ENCODE measurements at regions not wholly inside any gene's neighbourhood (a gene's known extent, or its start where the extent isn't known, plus 50 kb on each side); places are given as distances from the start of the nearest gene placed in this dataset.

- Histone ChIP-seq H3K4me1 (ENCODE audit: low read depth) (no peaks in the 10 kb centered on the region), H3K4me3 (no peak overlapping the region), H3K9me3 (no peaks in the 10 kb centered on the region), H3K36me3 (ENCODE audit: low read depth) (no peaks in the 10 kb centered on the region)
- DNase-seq: no peak
- intact Hi-C loops (cut with DNase I, micrococcal nuclease): no loop called here
- ATAC-seq: no peak
- TF ChIP-seq, protein P1, sequence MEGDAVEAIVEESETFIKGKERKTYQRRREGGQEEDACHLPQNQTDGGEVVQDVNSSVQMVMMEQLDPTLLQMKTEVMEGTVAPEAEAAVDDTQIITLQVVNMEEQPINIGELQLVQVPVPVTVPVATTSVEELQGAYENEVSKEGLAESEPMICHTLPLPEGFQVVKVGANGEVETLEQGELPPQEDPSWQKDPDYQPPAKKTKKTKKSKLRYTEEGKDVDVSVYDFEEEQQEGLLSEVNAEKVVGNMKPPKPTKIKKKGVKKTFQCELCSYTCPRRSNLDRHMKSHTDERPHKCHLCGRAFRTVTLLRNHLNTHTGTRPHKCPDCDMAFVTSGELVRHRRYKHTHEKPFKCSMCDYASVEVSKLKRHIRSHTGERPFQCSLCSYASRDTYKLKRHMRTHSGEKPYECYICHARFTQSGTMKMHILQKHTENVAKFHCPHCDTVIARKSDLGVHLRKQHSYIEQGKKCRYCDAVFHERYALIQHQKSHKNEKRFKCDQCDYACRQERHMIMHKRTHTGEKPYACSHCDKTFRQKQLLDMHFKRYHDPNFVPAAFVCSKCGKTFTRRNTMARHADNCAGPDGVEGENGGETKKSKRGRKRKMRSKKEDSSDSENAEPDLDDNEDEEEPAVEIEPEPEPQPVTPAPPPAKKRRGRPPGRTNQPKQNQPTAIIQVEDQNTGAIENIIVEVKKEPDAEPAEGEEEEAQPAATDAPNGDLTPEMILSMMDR (IDR thresholded peaks at IDR 0.05): no peak
Measured at GRCh38 chrX:115408771-115409400, 119.4 kb downstream of the LUZP4 start.

- TF ChIP-seq, protein P1 (IDR thresholded peaks at IDR 0.05): no peak
- H3K9me3 ChIP-seq: no peaks in the 10 kb centered on the region
- H3K4me3 ChIP-seq: no peak overlapping the region
- intact Hi-C loops (cut with DNase I, micrococcal nuclease): no loop called here
- H3K4me1 ChIP-seq (ENCODE audit: low read depth): no peaks in the 10 kb centered on the region
- DNase-seq (no peak), ATAC-seq (no peak)
- no peaks in the 10 kb centered on the region for H3K36me3 ChIP-seq (ENCODE audit: low read depth)
Measured at GRCh38 chrX:115409551-115409950, 120.0 kb downstream of the LUZP4 start.

GRCh38 chrX:115410731-115411428 lies 121.4 kb downstream of the LUZP4 start:
- ATAC-seq: no peak

DNA sequence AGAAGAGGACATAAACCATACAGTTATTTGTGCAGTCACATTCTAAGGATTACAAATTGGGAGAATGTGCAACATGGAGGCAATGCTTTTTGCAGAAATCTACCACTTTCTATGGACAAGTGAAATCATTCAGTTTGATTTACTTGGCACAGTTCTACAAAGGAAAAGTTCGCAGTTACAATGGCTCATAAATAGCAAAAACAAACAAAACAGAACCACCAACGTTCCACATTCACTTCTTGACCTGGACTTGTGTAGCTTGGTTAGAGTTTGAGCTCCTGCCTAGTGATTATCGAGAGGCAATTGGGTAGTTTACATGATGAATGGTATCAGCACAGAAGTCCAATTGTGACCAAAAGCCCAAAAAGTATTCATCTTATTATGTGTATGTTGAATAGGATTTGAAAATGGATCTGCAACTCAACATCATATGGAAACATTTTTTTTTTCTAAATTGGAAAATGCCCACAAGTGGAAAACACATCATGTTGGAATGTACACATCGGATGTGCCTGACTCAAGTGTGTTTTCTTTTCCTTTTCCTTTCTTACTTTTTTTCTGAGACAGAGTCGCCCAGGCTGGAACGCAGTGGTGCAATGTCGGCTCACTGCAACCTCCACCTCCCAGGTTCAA lies 123.8 kb downstream of the LUZP4 start:
- ATAC-seq (no peak), DNase-seq (no peak)
- Histone ChIP-seq H3K9me3 (no peaks in the 10 kb centered on the region), H3K4me1 (ENCODE audit: low read depth) (no peaks in the 10 kb centered on the region), H3K4me3 (no peak overlapping the region), H3K36me3 (ENCODE audit: low read depth) (no peaks in the 10 kb centered on the region)
- intact Hi-C loops (cut with DNase I, micrococcal nuclease): no loop called here
- TF ChIP-seq, protein P1 (IDR thresholded peaks at IDR 0.05): no peak

More at GRCh38 chrX:115410731-115411428, 121.4 kb downstream of the LUZP4 start:
- intact Hi-C loops (cut with DNase I, micrococcal nuclease): no loop called here
- TF ChIP-seq, protein P1 (IDR thresholded peaks at IDR 0.05): no peak
- Histone ChIP-seq H3K4me1 (ENCODE audit: low read depth) (no peaks in the 10 kb centered on the region), H3K4me3 (no peak overlapping the region), H3K9me3 (no peaks in the 10 kb centered on the region), H3K36me3 (ENCODE audit: low read depth) (no peaks in the 10 kb centered on the region)
- DNase-seq: no peak

- TF ChIP-seq, protein P1 (IDR thresholded peaks at IDR 0.05): no peak
- Histone ChIP-seq H3K36me3 (ENCODE audit: low read depth) (no peaks in the 10 kb centered on the region), H3K4me3 (no peak overlapping the region), H3K9me3 (no peaks in the 10 kb centered on the region), H3K4me1 (ENCODE audit: low read depth) (no peaks in the 10 kb centered on the region)
- ATAC-seq (no peak), DNase-seq (no peak)
- intact Hi-C loops (cut with DNase I, micrococcal nuclease): no loop called here
Measured at GRCh38 chrX:115419069-115419468, 129.6 kb downstream of the LUZP4 start.

All from mucosa of descending colon (tissue), 3 donors.